ENCODE measurements at regions not wholly inside any gene's neighbourhood (a gene's known extent, or its start where the extent isn't known, plus 50 kb on each side); places are given as distances from the start of the nearest gene placed in this dataset.

DNA sequence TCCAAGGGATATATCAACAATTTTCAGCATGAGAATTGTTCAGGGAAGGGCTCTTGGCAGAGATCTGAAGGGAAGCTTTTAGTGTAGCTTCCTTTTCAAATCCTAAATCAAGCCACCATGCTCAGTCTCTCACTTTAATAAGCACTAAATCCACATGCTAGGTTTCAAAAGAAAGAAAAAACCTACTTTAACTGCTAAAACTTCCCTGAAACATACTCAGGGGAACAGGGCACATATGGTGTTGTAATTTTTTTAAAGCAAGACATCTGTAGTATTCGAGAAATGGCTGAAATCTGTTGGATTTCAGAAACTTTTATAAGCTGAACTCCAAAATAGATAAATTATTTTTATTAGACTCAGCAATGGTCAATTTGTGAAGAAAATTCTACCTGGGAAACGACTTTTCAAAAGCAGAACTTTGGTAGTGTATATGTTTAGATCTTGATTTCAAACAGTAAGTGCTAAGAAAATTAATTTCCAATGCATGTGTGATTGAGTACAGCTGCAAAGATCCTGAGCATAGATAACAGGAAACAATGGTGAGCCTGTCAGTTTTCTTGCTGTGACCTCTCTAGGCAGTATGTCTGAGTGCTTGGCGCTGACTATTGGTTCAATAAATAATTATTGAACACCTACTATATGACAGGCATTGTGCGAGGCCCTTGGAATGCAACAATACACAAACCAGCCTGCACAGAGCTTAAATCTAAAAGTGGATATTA lies 804.5 kb upstream of the SOX9 start:
- DNase-seq, result no peak

DNA sequence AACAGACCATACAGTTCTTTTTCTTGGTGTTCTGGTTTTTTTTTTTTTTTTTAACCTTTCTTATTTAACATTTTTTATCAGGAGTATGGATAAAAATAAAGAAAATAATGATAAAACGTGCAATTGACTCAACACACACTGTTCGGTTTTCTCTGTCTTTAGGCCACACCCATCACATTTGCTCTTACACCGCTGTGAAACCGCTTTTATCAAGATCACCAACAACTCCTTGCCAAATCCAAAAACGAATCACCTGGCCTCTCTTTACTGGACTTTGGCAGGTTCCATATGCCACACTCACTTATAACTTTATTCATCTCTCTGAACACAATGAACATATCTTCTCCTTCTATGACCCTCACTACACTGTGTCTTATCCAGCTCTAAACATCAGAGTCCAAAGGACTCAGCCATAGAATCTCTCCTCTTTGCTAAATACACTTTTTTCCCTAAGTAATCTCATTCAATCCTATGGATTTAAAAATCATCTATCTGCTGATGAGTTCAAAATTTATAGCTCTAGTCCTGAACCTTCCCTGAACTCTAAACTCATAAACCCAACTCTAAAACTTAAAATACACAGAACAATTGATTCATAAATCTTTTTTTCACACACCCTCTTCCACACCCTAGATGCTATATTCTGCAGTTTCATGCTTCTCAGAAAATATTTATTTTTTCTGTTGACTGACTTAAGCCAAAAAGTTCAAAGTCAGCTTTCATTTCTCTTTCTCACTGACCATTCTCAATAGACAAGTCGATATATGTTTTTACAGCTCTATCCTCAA lies 800.6 kb upstream of the SOX9 start:
- DNase-seq, result no peak

DNA sequence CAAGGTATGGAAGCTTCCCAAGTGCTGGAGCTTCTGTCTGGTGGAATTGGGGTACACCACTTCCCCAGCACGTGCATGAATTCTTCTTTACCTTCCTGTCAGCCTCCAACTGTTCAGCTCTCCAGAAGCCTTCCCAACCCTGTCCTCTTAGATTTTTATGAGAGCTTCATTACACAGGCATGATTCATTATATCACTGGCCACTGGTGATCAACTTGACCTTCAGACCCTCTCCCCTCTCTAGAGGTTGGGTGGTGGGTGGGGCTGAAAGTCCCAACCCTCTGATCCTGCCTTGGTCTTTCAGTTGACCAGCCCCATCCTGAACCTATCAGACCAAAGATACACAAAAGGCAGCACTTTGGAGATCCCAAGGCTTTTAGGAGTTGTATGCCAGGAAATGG lies 795.7 kb upstream of the SOX9 start:
- no peak for DNase-seq

DNA sequence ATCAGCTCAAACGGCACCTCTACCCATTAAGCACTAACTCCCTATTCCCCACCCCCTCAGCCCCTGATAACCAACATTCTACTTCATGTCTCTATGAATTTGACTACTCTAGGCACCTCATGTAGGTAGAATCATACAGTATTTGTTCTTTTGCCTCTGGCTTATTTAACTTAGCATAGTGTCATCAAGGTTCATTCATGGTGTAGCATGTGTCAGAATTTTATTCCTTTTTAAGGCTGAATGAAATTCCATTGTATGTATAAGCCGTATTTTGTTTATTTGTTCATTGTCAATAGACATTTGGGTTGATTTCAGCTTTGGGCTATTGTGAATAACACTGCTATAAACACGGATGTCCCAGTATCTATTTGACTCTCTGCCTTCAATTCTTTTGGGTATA lies 794.9 kb upstream of the SOX9 start:
- DNase-seq, result no peak

DNA sequence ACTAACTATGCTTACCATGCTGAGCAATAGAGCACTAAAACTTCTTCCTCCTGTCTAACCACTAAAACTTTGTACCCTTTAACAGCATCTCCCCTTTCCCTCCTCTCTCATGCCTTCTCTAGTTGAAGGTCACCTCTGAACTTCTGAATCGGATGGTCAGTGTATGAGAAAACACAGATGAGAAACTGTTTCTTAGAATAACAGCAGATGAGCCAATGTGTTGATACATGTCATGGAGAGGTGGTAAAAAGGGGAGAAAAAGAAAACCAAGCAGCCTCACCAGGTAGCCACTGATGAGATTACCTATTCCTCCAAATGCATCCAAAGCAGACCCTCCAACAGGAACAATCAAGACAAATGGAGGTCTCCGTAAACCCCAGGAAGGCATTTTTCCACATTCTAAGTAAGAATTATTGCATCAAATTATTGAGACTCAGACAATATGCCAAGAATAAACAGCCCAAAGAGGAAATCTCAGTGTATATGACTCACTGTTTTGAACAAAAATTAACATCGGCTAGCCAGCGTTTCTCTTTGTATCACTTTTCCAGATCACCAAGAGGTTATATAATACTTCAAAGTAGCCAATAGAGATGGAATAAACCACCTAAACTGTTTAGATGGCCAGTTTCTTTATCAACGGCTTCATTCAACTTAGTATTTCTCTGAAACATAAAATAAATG lies 793.3 kb upstream of the SOX9 start:
- peak; percentile 21 for DNase-seq

DNA sequence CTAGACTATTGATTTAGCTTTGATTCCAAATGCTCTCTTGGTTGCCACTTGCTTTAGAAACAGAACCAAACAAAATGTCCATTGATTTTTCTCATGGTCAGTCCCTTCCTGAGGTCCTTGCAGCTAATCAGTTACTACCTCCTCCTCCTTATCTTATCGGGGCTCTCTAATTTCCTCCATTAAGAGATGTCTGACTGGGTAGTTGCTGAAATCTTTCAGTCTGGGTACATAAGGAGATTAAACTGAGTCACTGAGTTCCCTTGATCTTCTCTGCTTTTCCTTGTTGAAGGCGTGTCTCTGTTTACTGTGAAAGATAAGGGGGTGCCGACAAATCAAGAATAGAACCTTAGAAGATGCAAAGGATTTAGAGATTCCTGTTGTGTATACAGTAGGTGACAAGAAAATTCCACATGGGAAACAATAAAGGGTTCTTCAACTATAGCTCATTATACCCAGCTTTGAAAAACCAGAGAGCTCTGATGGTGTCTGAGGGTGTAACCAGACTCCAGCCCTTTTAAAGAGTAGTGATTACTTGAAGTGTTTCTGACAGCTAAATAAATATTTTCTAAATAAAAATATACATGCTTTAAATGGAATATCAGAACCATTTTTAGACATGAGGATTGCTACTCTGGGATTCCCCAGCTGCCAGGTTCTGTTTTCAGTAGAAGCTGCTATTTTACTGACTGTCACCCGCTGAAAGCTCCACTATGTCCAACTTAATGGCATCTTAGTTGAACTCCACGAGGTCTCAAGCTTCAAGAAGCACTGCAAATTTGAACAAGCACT lies 791.3 kb upstream of the SOX9 start:
- no peak for DNase-seq

DNA sequence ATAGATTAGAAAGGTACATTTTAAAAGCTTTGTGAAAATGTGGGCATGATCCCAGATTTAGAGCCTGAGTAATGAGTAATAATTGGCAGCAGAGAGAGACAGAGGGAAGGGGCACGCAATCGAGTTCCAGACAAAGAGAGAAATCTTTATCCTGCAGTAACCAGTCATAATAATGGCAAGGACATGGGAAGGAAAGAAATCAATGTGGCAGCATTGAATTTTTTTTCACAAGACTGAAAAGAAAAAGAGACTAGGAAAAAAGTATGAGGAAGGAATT lies 790.8 kb upstream of the SOX9 start:
- DNase-seq, result no peak

DNA sequence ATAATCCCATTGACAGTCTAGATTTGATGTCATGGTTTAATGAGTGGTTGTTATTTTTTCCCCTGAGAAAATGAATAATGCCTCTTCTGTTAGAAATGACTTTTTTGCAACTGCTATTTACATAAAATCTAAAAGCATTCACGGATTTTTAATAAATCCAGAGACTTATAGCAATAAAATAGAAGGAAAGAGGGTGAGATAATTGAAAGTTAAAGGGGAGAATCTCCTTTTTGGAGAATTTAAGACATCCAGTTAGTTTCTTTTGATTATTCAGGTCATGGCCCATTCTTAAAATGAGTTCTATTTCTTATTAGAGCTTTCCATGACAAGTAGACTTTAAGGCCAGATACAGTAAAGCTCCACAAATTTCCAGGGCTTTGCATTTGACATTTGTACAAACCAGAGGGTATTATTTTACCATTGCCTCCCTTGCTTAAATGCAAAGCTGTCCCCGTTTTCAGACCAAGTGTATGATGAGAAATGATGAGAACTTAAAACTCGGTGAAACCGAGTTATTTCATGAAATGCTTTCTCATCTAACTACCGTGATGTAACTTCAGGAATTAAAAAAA lies 789.0 kb upstream of the SOX9 start:
- DNase-seq, result no peak

DNA sequence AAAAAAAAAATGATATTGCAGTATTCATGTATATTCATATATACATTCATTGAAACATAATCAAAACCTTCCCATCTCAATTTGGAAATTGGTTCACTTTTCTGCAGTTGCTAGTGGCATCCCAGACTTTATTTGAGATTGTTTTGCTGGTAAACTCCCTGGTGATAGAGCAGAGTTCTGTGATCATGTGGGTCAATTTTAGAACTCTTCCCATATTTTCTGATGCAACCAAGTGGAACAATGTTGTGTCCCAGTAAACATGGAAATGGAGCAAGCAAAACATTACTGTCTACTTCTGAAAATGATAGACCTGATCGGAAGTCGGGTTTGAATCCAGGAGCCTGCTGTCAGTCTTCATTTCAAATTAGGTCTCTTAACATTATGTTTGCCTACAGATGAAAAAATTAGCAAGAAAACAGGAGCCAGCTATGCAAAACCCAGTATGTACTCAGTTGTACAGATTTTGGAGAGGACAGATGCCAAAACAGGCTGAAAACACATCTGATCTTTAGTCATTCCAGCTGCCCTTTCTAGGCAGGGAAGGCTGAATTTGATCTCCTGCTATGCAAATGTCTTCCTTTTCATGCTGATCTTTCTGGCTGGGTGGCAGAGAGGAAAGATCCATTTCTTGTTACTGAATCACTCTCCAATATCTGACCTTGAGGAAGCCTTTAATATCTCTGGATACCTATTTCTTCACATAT lies 786.6 kb upstream of the SOX9 start:
- no peak for DNase-seq

DNA sequence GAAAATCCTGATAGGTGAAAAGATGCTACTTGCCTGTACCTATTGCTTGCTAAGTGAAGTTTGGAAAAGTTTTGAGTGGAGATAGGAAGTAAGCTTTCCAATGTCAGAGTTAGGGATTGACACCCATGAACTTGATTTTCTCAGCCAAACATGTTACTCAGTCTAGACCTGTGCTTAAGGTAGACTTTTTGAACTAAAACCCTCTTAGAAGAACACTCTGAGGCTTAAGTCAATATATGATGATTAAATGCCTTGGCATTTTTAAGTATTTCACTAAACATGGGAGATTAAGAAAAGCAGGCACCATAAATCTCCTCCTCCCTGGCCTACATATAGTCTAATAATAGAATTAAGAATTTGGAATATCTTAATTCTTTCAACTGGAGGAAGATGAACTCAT lies 785.6 kb upstream of the SOX9 start:
- DNase-seq, result no peak

DNA sequence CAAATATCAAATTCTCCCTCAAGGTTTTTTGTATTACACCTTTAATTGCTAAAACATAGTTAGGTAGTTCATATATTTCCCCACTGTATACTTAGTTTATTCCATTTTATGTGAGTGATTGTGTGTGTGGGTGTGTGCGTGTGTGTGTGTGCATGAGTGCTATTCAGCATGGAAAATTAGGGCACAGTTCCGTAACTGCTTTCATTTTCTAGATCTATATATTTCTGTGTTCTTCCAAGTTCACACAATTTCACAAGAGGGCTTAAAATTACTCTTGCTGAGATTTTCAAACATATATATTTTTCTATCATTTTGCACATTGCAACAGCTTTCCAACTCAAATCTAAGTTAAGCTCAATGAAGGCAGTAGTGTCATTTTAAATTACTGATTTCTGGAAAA lies 782.9 kb upstream of the SOX9 start:
- peak; percentile 10 for DNase-seq

DNA sequence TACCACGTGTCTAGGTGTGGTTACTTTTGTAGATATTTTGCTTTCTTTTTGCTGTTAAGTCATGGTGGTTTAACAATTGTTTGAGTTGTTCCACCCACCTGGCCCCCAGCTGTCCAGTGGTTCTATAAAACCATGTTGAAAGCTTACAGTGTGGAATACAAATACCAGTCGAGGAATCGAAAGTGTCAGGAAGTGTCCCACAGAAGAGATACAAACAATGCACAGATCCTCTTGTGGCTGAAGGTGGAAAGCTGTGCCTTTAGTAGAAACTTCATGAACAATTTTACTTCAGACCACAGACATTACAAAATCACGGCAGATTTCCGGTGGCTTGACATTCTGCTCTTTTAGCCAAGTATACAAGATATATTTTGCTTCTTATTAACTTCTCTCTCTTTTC lies 782.4 kb upstream of the SOX9 start:
- peak; percentile 58 for DNase-seq

DNA sequence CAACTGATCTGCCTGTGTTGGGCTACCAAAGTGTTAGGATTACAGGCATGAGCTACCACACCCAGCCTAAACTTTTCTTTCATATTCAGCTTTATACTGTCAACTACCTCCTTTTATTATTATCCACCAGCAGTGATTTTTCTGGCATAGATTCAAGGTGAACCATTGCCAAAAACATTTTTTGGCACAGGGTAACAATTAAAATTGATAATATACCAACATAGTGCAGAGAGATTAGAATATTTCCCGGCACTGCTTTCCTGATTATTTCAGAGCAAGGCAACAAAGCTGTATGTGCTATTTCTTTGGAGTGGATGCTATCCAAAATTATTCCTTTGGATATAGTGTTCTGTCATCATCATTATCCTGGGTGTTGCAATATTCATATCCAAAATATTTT lies 781.6 kb upstream of the SOX9 start:
- no peak for DNase-seq

DNA sequence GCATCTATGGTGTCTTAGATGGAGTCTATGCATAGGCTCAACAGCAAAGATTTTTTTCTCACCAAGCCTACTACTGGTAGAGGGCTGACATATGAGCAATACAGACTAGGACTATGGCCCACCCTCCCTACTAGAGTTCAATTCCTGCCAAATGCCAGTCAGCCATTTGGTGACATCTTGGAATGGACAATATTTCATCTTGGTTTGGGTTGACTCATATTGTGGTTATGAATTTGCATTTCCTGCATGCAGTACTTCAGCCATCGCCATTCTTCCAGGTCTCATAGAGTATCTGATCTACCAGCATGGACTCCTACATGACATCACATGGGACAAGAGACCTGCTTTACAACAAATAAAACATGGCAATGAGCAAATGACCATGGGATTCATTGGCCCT lies 778.1 kb upstream of the SOX9 start:
- peak; percentile 14 for DNase-seq

DNA sequence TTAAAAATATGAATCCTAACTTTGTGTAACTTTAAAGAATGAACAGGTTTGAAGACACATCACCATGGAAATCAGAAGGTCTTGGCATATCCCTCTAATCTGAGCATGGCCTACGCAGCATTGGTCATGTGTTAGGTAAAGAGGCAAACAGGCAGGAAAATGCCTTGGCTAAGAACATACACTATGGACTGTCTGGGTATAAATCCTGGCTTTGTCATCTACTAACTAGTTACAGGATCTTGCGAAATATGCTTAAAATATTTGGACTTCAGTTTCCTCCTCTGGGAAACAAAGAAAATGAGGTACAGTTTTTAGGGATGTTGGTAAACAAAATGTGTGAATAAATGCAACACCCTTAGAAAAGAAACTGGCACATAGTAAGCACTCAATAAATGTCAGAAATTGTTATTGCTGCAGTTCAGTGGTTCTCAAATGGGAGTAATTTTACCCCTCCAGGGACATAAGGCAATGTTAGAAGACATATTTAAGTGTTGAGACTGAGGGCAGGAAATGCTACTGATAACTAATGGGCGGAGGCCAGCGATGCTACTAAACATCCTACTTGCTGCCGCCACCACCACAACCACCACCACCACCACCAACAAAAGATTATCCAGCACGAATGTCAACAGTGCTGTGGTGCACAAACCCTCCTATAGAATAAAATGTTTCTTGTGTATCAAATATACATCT lies 770.8 kb upstream of the SOX9 start:
- DNase-seq, result no peak

DNA sequence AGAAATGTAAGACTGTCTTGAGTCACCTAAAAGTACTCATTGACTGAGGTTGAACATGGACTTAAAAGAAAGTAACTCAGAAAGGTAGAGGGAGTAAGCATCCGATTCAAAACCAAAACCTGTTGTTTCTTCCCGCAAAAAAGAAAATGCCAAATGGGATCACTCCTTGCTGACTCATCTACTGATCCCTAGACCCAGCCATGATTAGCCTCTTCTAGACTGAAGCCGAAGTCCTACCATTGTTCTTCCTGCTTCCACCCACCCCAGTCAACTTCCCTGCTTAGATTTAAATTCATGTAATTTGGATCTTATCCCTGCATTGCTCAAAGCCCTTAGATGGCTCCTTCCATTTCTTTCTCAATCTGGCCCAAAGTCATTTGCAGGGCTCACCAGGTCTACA lies 760.5 kb upstream of the SOX9 start:
- DNase-seq, result no peak

DNA sequence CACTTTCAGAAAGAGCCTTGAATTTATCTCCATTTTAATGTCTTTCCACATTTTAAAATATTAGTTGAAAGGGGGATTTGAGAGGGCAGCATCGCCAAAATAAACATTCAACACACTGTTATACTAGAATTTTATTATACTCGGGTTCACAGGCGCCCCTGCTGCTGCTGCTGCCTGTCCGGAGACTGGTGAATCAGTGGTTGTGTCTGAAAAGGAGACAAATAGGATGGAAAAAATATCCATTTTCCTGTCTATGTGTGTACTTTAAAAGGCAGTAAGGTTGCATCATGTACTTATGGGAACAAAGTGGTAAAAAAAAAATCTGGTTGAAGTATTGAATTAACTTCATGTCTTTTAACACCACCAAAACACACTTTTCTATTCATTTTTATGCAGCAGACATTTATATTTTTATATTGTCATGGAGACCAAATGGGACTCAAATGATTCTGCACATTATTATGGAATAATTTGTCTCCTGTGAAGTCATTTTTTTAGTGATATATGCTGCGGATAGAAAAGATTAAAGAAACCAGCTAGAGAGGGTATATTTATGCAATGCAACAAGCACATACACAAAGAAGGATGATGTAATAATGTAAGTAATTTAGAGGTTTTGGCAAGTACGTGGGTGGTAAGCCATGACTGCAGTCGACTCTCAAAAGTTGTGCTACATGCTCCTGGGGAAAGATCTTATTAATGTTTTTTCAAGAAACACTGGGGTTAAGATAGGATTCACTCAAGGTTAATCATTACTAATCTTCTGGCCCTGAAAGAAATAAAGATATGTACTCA lies 759.0 kb upstream of the SOX9 start:
- no peak for DNase-seq

DNA sequence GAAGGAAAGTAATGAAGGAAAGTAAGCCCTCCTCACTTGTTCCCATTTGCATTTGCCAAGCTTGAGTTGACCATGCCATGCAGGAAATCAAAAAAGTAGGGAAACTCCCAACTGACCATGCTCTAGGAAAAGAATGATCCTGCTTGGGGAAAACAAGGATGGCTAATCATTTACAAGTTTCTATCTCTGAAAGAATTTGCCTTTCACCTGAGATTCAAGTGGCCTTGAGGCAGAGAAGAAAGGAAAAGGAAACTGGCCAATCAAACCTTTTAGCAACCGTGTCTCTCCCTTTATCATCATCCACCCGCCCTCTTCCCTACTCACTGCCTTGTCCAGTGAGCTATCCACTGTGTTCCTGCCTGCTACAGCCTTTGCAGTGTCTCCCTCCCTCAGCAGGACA lies 757.2 kb upstream of the SOX9 start:
- DNase-seq, result no peak

DNA sequence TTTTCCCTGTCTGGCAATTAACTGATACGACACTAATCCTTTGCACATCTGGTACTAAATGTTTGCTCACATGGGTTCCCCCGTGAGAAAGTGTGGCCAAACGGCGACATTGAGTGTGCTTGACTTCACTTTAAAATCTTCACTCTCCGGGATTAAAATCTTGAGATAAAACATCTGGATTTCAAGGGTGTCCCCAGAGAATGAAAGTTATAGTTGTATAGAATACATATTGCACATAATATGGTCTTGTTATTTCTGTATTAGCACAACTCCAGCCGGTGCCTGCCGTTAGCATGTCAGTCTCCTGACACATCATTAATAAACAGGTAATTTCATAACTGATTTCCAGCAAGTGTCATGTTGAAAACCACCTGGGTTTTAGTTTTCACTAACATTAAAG lies 749.0 kb upstream of the SOX9 start:
- DNase-seq, result no peak

DNA sequence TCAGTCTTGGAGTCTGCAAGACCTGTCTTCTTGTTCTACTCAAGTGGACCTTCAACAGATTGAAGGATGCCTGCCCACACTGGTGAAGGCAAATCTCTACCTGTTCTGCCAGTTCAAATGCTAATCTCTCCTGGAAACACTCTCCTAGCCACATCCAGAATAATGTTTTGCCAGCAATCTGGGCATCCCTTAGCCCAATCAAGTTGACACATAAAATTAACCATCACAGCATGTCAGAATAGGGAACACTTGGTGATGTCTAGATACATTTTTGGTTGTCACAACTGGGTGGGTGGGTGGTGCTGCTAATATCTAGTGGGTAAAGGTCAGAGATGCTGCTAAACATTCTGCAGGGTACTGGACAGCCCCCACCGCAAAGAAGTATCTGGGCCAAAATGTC lies 744.9 kb upstream of the SOX9 start:
- DNase-seq, result no peak

DNA sequence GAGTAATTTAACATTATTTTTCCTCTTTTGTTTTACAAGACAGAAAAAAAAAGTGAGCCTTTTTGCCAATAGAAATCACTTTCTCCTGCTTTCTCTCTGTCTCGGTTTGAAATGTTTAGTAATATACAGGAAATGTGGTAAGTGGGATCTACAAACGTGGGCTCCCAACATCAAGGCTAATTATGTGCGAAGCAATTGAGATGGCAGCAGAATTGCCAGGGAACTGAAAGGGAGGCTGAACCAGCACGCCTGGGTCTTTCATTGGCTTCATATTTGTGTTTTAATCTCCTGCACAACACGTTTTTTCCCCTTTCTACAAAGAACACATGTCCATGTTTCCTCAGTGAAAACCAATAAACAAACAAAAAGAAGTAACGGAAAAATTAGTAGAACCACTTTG lies 743.9 kb upstream of the SOX9 start:
- no peak for DNase-seq

Measured in EL (cell line).